M059J (cell line): ENCODE measurements at regions not wholly inside any gene's neighbourhood (a gene's known extent, or its start where the extent isn't known, plus 50 kb on each side); places are given as distances from the start of the nearest gene placed in this dataset.

ENCODE experiments used
- DNase-seq: peaks from one replicate; pipeline ENCODE4 v3.0.0-alpha.2; 2012; ENCODE audit warnings: low read depth

DNA sequence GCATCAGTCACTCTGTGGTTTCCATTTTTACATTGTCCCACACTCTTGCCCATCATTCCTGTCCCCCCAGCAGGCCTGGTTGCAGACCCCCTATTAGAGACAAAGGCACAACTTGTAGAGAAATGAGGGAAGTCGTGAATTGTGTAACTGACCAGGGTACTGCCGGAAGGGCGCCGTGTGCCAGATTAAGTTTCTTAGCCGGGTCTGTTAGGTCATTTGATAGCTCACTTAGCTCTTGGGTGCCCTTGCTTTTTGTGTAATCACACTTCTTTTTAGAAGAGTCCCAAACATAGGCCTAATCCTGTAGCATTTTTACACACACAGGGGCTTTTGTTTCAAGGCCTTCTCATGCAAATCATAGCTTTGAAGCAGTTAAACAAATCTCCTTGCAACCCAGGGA is 87.2 kb downstream of the CTAGE1 start:
- no peak for DNase-seq

DNA sequence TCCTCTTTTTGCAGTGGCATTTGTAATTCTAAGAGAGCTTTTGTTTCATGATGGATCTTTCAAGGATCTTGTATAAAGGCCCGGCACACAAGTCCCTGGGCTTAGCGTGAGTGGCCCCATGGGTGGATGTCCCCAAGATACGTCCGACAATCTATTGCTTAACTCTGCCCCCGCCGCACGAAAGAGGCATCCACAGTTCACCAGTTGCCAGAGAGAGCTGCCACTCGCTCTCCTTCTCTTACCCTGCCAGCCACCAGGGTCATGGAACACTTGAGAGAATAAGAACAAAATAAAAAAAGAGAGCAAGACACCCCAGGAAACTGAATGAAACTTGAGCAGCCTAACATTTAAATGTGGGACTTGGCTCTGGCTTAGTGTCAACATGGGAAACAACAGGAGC is 92.3 kb downstream of the CTAGE1 start:
- no peak for DNase-seq

DNA sequence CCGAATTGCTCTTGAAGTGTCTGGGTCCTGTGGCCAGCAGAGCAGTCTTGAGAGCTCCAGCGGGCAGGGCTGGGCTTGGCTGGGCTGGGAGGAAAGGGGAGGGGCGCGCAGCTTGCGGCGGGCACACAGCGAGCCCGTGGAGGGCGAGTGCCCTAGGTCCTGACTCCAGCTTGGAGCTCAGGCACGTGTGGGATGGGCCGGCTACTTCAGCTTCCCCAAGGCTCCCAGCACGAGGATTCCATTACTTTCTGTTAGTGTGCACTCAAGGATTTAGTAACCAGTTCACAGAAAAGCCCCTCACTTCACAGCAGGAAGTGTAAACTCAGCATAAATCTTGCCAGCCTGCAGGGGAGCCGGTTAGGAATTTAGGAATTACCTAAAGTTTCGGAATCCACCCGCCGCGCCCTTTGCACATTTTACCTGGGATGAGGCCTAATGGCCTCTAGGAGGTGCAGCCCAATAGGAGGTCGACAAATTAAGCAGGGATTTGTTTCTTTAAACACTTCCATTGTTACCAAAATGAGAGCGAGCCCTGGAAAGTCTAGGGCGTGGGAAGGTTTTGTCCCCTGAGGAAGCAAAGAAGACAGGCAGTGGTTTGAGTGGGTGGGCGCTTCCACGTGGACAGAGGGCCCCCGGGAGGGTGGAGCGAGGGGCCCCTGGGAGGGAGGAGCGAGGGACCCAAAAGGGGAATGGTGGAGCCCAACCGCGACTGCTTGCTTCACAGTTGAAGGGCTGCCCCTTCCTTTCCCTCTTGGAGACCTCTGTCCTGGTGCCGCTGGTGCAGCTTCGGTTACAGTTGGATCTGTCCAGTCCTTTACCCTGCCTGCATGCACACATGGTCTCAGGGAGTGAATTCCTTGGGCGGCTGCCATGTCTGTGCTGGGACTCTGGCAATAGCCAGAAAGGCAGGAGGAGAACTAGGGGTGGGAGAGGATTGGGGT is 93.3 kb downstream of the CTAGE1 start:
- DNase-seq = peak; percentile 51

DNA sequence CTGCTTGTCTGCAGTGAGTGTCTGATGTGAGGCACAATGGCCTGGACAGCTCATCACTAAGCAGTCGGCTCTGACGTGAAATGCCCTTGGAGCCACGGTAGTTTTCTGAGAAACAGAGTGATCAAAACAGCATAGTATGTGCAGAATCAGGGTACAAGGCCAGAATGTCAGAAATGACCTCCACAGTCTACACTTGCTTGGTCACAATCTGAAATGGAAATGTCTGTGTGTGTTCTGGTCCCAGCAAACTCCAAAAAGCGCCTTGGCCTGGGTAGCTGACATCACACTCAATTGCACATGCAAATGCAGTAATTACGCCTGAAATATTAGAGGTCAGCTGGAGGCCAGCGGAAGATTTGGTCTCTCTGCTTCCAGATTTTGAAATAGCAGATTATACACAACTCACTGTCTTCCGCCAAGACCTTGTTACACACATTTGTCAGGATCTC is 95.4 kb downstream of the CTAGE1 start:
- no peak for DNase-seq

DNA sequence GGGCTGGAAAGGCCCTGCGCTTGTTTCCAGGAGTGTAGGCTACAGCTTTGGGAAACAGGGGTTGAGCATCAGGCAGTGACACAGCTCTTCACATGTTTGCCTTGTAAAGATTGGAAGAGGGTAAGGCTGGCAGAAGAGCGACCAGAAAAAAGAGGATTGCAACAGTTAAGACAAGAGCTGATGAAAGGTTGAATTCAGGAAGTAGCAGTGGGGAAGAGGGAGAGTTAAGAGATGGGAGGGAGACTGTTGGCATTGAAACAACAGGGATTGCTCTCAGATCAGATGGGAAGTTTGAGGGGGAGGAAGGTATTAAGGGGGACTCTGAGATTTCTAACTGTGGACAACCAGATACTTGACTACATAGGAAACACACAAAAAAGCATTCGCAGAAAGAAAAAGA is 96.9 kb downstream of the CTAGE1 start:
- no peak for DNase-seq

DNA sequence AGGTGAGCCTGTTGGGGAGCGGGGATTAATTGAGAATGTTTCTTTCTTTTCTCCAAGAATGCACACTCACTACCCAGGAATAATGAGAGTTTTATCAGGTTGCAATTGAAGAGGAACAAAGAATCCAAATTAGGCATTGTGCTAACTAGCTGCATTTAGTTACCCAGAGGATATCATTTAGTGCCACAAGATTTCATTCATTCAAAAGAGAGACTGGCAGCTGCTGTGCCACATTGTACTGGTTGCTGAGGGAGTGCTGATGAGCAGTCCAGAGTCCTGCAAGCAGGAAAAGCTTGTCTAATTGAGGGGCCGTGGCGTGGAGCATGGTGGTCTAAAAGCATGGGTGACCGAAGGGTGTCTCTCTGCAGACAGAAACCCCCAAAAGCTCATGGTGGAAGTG is 97.6 kb downstream of the CTAGE1 start:
- no peak for DNase-seq

DNA sequence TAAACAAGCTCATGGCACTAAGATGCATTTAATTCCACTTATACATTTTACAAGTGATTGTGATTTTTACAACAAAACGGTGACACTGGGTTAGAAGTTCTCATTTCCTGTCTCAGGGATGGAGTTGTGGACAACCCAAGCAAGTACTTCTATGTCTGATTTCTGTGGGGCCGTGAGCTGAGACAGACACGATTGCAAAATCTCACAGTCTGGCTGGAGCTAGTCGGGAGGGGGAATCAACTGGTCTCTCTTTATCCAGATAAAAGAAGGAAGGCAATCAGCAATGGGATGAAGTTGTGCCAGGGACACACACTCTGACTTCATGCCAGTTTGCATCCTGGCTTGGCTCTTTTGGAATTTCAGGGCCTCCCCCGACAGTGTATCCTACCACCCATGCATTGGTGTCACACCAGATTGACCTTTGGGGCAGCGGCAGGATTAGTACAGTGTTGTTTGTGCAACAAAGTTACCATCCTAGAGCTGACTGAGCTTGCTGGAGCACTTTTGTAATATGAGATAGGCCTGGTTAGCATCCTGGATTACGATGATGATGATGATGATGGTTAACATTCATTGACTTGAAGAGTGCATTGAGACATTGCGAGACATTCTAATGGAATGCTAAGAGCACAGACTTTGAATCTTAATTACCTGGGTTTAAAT is 98.8 kb downstream of the CTAGE1 start:
- no peak for DNase-seq

DNA sequence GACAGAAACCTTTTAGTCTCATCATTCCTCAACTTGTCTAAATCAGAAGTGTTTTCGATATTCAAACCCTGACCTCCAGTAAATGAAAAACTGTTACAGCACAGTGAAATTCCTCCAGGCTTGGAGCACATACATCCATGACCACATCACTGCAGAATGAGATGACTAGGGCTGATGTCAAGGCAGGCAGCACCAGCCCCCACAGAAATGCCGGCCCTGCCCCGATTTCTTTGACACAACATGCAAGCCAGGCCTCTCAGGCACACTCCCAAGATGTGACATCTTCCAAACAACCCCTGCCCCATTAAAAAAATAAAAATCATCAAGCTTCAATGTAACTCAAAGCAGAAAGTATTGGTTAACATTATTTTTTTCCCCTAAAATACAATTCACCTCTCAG is 103.3 kb downstream of the CTAGE1 start:
- peak; percentile 62 for DNase-seq

DNA sequence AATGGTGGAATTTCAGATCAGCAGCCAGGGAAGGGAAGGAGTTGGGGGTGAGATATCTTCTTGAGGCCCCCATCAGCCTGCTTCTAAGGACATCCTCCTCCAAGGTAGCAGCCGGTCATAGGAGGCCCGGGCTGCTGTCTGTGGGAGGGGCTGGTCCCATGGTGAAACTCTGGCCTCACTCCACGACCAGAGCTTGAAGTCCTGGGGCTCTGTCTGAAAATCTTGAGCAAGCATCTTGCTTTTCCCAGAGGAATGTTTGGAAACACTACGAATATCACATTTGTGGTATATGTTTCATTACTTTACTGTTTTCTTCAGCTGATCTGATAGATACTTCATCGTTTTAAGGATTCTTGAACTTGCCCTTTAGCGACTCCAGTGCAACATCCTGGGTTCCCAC is 103.7 kb downstream of the CTAGE1 start:
- no peak for DNase-seq

DNA sequence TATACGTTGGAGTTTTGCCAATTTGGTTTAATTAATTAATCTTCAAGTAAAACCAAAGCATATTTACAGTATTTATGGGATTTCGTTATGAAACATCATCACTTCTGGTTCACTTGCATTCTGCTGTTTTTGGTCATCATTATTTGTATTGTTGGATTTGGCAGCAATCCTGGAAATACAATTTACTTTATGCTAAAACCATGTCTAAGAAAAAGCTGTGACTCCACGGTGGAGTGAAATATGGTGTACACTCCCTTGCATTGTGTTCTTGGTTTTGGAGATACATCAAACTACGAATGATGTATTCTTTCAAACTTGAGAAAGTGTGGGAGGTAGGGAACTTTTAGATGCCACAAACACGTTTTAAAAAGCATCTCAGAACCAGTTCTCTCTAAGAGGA is 106.4 kb downstream of the CTAGE1 start:
- DNase-seq = no peak

DNA sequence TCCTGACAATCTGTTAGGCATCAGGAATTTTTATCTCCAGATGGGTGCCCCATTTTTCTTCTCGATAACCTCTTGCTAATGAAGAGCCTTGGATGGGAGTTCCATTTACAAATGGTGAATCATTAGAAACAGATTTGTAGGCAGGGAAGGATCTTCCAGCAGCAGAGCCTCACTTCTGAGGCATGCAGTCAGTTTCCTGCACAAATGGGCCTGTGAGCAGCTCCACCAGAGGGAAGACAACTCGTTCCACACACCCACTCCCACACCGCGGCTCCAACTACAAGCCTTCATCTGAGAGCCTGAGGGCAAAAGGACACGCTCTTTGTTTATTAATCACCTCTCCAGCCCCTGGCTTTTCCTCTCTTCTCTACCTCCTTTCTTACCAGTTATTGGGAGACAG is 108.5 kb downstream of the CTAGE1 start:
- peak; percentile 67 for DNase-seq

DNA sequence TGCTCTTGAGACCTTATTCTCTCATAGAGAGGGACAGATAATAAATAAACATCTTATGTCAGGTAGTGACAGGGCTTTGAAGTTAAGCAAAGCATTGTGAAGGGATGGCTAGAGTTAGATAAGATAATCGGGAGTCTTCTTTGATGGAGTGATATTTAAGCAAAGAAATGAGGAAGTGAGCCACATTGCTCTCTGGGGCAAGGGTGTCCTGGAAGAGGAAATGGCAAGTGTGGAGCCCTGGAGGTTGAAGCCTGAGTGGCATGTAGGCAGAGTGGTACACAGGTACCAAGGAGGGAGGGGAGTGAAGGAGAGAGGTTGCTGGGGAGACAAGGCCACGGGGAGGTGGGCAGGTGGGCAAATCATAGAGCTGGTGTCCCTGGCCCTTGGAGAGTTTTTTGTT is 110.2 kb downstream of the CTAGE1 start:
- no peak for DNase-seq

DNA sequence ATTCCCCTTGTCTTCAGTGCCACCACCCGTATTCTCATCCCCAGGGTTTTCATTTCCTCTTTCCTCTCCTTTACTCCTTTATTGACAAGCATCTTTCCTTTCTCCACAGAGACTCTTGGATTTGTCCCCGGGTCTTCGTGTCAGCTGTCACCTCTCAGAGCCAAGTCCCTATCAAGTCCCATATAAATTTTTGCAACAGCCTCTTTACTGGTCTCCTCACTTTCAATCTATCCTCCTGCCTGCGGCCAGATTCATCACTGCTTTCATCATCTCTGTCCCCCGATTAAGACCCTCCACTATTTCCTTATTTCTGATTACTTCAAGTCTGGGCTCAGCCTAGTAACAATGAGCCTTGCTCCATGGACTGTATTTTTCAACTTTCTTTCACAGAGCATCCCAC is 113.8 kb downstream of the CTAGE1 start:
- DNase-seq = no peak

DNA sequence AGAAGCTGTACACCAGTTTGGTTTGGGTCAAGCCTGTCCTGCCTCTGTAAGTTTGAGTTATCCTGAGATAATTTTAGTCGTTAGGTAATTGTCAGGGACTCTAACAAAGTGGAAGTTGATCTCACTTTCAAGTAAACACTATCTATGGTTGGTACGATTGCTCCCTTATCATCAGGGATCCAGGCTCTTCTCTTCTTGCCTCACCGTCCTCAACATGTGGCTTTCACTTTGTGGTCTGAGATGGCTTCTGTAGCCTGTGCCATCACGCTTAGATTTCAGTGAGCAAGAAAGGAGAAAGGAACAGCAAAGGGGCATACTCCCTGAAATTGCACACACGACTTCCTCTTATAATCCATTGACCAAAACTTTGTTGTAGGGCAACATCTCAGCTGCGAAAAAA is 115.6 kb downstream of the CTAGE1 start:
- DNase-seq = no peak

DNA sequence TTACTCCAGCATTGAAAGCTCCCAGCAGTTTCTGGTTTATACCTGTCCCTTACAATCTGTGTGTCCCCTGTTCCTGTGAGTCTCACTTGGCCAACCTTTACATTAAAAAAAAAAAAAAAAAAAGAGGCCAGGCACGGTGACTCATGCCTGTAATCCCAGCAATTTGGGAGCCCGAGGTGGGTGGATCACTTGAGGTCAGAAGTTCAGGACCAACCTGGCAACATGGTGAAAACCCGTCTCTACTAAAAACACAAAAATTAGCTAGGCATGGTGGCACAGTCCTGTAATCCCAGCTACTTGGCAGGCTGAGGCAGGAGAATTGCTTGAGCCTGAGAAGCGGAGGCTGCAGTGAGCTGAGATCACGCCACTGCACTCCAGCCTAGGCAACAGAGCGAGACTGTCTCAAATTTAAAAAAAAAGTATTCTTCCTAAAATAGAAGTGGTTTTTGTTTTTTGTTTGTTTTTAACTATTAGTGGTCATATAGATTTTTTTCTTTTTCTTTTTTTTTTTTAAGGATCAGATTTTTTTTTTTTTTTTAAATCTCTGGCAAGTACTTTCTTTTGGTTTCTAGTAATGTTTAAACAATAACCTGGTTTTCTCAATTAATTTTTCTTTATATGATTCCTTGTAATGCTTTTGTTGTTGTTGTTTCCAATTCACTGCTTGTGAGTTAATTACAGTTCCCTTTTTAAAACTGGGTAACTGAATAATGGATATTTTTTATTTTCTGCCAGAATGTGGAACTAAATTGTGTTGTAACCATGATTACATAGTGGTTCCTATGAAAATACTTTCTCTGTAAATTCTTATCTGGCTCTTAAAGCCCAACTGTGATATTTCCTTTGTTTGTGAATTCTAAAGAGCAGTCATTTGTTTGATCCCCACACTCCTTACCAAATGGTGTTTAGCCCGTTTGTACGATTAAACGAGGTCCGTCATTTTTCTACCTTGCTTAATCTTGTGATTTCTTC is 116.8 kb downstream of the CTAGE1 start:
- peak; percentile 75 for DNase-seq

DNA sequence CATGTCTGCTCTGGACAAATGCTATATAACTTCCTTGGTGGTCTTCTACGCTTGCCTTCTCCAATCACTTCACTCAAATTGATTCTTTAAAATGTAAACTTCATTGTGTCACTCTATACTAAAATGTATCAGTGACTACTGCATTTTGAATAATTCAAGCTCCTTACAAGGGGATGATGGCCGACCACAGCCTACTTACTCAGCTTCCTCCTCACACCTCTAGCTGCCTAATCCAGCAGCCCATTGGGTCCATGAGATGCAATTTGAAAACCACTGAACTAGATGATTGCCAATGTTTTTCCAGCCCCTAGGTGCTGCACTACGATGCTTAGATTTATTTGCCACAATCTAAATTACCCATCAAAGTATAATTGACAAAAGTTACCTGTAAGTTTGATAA is 120.7 kb downstream of the CTAGE1 start:
- no peak for DNase-seq

DNA sequence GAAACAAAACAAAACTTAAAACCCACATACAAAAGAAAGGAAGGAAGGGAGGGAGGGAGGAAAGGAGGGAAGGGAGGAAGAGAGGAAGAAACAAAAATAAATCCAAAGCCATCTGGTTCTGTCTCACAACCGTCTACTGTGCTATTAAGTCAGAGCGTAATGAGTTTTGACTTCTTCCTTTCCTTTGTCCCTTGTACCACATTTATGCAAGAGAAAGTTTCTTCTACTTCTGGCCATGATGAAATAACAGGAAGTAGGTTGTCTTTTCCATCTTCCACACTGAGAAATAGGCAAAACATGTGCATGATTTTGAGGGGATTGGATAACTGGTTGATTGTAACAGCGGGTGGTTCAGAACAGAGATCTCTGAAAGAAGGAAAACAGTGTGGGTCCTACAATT is 121.4 kb downstream of the CTAGE1 start:
- no peak for DNase-seq

DNA sequence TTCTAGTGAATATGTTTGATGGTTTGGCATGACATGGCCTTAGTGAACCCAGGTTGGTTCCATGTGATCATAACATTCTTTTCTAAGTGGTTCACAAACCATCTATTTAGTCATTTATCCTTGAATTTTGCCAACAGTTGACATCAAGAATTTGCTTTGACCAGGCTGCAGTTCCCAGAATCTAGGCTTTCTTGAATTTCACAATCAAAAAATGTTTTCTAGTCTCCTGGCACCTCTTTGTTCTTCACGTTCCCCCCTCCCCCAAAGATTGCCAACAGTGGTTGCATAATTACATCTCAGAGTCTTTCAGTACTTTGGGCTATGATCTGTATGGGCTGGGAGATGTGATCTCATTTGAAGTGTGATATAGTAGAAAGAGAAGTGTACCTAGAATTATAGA is 124.0 kb downstream of the GATA6 start:
- peak; percentile 72 for DNase-seq

DNA sequence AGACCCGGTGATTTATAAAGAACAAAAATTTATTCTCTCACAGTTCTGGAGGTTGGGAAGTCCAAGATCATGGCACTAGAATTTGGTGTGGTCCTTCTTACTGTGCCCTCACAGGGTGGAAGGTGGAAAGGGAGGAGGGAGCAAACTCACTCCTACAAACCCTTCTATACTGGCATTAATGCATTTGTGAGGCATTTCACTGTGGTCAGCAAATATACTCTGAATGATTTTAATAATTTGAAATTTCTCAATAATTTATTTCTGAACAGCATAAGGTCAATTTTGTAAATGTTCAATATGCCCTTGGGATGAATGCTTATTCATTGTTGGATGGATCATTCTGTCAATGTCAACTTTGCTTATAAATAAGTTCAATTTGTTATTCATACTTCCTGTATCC is 120.6 kb downstream of the GATA6 start:
- DNase-seq = no peak

DNA sequence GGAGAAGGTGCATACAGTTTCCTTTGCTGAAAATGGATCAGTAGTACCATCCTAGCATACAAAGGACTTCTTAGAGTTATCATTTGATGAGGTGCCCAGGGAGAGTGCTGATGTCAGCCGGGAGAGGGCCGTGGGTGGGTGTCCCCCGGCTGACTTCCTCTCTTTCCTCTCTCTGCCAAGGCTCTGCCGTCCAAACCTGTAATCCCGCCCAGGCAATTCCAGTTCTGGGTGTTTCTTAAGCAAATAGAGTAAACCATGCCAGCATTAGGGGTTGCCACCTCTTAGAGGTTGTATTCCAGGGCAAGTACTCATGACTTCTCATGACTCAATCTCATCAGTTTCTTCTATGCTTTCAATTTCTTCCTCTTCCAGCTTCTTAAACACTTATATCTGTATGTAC is 117.2 kb downstream of the GATA6 start:
- DNase-seq = peak; percentile 60

DNA sequence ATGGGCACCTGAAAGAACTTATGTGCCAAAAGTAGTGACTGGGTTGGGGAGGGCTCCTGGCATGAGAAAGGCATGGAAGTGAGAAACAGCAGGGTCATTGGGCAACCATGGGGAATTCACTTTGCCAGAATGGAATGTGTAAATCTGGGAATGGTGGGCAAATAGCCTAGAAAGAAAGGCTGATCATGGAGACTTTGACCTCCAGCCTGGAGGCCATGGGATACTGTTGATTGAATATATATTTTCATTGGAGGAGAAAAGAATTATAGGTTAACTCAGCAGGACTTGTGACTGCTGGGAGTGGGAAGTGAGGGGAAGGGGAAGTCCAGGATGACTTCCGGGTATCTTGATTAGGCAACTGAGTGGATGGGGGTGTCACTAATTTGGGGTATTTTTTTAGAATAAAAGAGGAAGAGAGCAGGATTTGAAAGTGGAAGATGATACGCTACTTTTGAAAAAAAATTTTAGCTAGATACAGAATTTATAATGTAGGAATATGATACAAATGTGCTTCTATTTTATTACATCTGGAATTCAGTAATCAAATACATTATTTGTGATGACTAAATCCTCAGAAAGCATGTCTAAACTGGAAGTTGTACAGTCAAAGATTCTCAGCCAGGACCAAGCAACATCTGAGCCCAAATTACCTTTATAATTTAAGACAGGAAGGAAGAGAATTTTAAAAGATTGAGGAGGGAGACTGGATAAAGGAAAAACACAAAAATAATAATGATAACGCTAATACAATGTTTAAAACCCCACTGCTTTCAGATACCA is 116.2 kb downstream of the GATA6 start:
- no peak for DNase-seq
